ENCODE measurements at regions not wholly inside any gene's neighbourhood (a gene's known extent, or its start where the extent isn't known, plus 50 kb on each side); places are given as distances from the start of the nearest gene placed in this dataset.
"Not testable (repeated sequence)": the region's sequence is repeated elsewhere in the genome, so short reads cannot be mapped to it uniquely, and the experiment has no call there.

- no peaks in the 10 kb centered on the region for H3K36me3 ChIP-seq
- no peaks in the 10 kb centered on the region for H3K27me3 ChIP-seq
- peaks cover 0 to 4% (median 0%) of the 10 kb centered on the region in 4 donors for H3K4me1 ChIP-seq
- TF ChIP-seq CTCF (IDR thresholded peaks at IDR 0.05): no peak
- peaks cover 0 to 19% (median 0%) of the 10 kb centered on the region in 3 donors for H3K9me3 ChIP-seq
- intact Hi-C loops (cut with DNase I; ENCODE audit: low total_unique reads): no loop called here
- DNase-seq: no peak
- H3K4me3 ChIP-seq: no peak overlapping the region
- H3K27ac ChIP-seq: no peak overlapping the region
These were observed 405.3 kb upstream of the SLC30A5 start for GRCh38 chr5:68688547-68688946.

- no peak overlapping the region for H3K27ac ChIP-seq
- no peak for TF ChIP-seq CTCF (IDR thresholded peaks at IDR 0.05)
- no peaks in the 10 kb centered on the region for H3K4me1 ChIP-seq
- no peak for DNase-seq
- no peaks in the 10 kb centered on the region for H3K27me3 ChIP-seq
- intact Hi-C loops (cut with DNase I; ENCODE audit: low total_unique reads): no loop called here
- H3K36me3 ChIP-seq: no peaks in the 10 kb centered on the region
- H3K9me3 ChIP-seq: peaks cover 0 to 19% (median 0%) of the 10 kb centered on the region in 3 donors
- H3K4me3 ChIP-seq: no peak overlapping the region
These were observed 404.8 kb upstream of the SLC30A5 start for GRCh38 chr5:68689010-68689409.

DNA sequence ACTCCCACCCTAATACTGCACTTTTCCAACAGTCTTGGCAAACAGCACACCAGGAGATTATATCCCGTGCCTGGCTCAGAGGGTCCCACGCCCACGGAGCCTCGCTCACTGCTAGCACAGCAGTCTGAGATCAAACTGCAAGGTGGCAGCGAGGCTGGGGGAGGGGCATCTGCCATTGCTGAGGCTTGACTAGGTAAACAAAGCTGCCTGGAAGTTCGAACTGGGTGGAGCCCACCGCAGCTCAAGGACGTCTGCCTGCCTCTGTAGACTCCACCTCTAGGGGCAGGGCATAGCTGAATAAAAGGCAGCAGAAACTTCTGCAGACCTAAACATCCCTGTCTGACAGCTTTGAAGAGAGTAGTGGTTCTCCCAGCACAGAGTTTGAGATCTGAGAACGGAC lies 401.9 kb upstream of the SLC30A5 start:
- H3K4me3 ChIP-seq; H3K27ac ChIP-seq; H3K36me3 ChIP-seq; H3K4me1 ChIP-seq; DNase-seq; intact Hi-C loops (cut with DNase I; ENCODE audit: low total_unique reads); H3K27me3 ChIP-seq: not testable (repeated sequence)
- H3K9me3 ChIP-seq: peaks cover 0 to 19% (median 0%) of the 10 kb centered on the region in 3 donors

DNA sequence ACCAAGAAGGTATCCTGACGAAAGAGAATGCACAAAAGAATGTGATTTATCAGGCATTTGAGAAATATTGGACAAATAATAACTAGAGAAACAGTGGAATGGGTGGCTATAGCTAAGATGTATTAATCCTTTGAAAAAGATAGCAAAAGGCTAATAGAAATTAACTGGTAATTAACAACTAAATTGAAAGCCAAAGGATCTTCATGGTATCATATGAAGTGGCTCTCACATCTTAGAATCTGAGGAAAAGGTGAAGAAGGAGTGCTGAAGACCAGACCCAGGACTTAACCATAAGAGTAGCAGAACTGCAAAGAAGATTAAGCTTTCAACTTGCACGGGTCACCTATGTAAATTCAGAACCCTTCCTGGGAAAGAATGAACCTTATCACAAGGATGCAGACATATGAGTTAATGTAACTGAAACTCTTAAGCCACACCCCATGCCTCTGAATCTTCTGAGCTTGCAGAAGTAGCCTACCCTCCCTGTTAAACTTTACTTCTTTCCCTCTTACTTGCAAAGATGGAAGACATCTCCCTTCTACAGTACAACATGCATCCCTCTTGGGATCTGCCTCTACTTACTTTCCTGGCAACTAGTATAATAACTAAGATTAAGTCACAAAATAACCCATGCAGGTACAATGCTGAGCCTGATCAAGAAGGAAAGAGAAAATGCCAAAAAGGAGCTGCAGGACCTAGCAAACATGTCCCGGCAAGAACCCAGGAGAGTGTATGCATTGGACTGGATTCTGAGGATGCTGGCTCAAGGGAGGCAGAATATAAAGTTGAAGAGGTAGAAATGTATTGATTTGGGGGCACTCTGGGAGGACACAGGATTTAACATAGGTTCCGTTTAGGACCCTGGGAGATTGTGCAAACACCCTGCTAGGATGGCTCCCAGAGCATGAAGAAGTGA lies 395.5 kb upstream of the SLC30A5 start:
- H3K4me1 ChIP-seq: no peaks in the 10 kb centered on the region
- H3K36me3 ChIP-seq: no peaks in the 10 kb centered on the region
- intact Hi-C loops (cut with DNase I; ENCODE audit: low total_unique reads): no loop called here
- H3K27me3 ChIP-seq: no peaks in the 10 kb centered on the region
- no peaks in the 10 kb centered on the region for H3K9me3 ChIP-seq
- H3K4me3 ChIP-seq: no peak overlapping the region
- H3K27ac ChIP-seq: no peak overlapping the region
- no peak for DNase-seq
- no peak for TF ChIP-seq CTCF (IDR thresholded peaks at IDR 0.05)

GRCh38 chr5:68699966-68700365 lies 393.8 kb upstream of the SLC30A5 start:
- no peak for DNase-seq
- H3K4me3 ChIP-seq: no peak overlapping the region
- H3K4me1 ChIP-seq: no peaks in the 10 kb centered on the region
- no peak overlapping the region for H3K27ac ChIP-seq
- no peaks in the 10 kb centered on the region for H3K27me3 ChIP-seq
- intact Hi-C loops (cut with DNase I; ENCODE audit: low total_unique reads): no loop called here
- H3K9me3 ChIP-seq: no peaks in the 10 kb centered on the region
- no peaks in the 10 kb centered on the region for H3K36me3 ChIP-seq
- TF ChIP-seq CTCF (IDR thresholded peaks at IDR 0.05): no peak

DNA sequence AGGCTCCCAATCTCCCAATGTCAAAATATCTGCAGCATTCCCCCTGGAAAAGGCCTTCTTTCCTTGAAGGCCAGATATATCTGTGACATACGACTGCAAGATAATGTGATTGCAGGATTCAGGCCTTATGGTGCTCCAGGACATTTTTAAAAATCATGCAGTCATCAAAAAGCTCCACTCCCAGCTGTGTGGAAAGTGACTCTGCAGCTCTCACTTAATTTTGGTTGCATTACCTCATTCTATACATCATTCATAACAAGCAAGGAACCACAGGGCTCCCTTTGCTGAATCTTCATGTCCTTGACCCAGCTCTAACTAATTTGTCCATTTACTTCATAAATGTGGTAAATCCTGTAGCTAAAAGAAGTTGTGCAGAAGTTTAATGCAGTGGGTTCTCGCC lies 386.2 kb upstream of the SLC30A5 start:
- Histone ChIP-seq H3K36me3 (no peaks in the 10 kb centered on the region), H3K27me3 (no peaks in the 10 kb centered on the region), H3K27ac (no peak overlapping the region), H3K9me3 (no peaks in the 10 kb centered on the region), H3K4me3 (no peak overlapping the region), H3K4me1 (no peaks in the 10 kb centered on the region)
- intact Hi-C loops (cut with DNase I; ENCODE audit: low total_unique reads): no loop called here
- no peak for TF ChIP-seq CTCF (IDR thresholded peaks at IDR 0.05)
- no peak for DNase-seq
